UCSD-AML1 (cell line): ENCODE measurements at regions not wholly inside any gene's neighbourhood (a gene's known extent, or its start where the extent isn't known, plus 50 kb on each side); places are given as distances from the start of the nearest gene placed in this dataset.

Source experiments
- DNase-seq: peaks from one replicate; lab custom pipeline; 2025; ENCODE audit not compliant: unreplicated experiment; lab: John Stamatoyannopoulos, UW

GRCh38 chr15:93150910-93151881 is 62.2 kb upstream of the RGMA start:
- DNase-seq = peak; percentile 23

DNA sequence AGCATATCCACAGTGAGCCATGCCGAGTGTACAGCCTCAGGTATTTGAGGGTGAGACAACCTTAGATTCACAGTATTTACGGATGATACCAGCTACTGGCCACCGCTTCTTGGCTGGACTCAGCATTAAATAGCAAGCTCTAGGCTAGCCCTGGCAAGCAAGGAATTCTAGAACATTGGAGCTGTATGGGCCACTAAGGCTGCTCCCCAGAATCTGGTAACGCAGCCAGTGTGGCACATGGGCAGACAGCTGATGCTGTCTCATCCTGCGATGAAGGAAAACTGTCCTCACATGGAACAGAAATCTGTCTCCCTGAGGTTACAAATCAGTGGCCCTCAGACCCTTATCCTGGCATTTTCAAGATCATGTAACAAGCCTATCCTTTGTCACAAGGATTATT is 57.6 kb upstream of the RGMA start:
- no peak for DNase-seq

- DNase-seq = no peak
Observed at GRCh38 chr15:93146196-93146595, 57.2 kb upstream of the RGMA start.

- no peak for DNase-seq
Observed at GRCh38 chr15:93144463-93145236, 55.6 kb upstream of the RGMA start.

- DNase-seq = no peak
Observed at GRCh38 chr15:93143186-93143585, 54.2 kb upstream of the RGMA start.

DNA sequence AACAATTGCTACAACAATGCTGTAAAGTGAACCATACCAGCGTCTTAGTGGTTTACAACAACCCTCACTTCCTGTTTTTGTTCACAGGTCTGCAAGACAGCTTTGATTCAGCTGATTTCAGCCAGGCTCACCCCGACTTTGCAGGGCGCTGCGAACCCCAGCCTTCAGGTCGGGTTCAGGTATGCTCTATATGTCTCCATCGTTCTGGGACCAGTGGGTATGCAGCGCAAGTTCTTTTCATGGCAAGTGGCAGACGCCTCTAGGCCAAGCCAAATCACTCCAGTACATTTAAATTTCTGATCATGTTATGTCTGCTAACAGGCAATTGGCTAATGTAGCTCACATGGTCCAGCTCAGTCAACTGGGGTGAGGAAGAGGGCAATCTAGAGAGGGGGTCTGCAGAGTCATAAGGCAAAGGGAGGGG is 52.4 kb upstream of the RGMA start:
- no peak for DNase-seq

DNA sequence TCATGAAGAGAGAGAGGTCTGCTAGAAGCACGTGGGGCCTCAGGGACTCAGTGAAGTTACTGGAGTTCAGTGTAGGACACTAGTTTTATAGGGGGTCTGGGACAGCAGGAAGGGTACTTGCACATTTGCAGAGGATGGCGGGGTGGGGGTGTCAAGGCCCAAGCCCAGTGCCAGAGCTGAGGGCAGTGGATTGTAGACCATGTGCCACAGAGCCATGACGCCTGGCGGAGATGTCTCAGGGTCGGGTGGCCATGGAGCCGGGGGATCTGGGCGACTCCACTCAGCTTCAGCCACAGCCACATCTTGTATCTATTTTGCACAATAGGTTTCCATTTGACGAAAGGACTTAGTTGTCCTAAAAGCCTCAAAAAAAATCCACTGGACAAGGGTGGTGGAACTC is 50.4 kb upstream of the RGMA start:
- no peak for DNase-seq

DNA sequence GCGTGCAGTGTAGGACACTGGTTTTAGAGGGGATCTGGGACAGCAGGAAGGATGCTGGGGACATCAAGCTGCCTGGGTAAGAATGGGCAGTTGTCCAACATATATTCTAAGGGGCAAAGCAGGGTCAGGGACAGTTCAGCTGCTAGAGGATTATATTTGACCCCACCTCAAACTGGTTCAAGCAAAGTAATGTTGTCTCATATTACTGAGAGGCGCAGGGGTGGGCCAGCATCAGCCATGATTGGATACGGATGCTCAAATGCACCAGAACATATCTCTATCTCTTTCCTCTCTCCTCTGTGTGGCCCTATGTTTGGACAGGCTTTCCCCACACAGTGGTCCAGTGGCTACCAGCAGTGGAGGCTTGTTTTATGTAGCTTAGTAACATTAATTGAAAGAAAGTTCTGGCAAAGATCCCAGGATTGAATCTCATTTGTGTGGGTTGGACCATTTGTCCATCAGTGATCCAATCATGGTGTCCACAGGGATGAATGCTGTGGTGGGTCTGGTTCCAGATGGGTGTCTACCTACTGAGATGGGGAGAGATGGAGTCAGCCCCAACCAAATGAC is 49.8 kb upstream of the RGMA start:
- no peak for DNase-seq
